ENCODE measurements at regions not wholly inside any gene's neighbourhood (a gene's known extent, or its start where the extent isn't known, plus 50 kb on each side); places are given as distances from the start of the nearest gene placed in this dataset.

DNA sequence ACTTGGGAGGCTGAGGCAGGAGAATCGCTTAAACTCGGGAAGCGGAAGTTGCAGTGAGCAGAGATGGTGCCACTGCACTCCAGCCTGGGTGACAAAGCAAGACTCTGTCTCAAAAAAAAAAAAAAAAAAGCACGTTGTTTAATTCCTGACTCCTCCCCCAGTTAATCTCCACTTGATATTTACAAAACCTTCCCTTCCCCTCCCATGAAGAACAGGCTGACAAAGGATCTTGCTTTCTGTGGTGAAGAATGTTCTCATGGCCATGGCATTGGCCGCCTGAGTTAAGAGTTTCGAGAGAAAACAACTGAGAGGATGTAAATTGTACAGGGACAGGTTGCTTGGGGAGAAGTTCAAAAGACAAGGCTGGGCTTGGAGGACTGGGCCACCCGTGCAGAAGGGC lies 168.2 kb upstream of the BCOR start:
- TF ChIP-seq, protein P1, sequence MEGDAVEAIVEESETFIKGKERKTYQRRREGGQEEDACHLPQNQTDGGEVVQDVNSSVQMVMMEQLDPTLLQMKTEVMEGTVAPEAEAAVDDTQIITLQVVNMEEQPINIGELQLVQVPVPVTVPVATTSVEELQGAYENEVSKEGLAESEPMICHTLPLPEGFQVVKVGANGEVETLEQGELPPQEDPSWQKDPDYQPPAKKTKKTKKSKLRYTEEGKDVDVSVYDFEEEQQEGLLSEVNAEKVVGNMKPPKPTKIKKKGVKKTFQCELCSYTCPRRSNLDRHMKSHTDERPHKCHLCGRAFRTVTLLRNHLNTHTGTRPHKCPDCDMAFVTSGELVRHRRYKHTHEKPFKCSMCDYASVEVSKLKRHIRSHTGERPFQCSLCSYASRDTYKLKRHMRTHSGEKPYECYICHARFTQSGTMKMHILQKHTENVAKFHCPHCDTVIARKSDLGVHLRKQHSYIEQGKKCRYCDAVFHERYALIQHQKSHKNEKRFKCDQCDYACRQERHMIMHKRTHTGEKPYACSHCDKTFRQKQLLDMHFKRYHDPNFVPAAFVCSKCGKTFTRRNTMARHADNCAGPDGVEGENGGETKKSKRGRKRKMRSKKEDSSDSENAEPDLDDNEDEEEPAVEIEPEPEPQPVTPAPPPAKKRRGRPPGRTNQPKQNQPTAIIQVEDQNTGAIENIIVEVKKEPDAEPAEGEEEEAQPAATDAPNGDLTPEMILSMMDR (conservative IDR thresholded peaks at IDR 0.05), result no peak
- no peak for TF ChIP-seq EZH2 (IDR thresholded peaks at IDR 0.05; ENCODE audit: low read depth)
- Histone ChIP-seq H3K79me2 (ENCODE audit: low read depth) (no peaks in the 10 kb centered on the region), H3F3A (ENCODE audit: insufficient read depth, low read depth) (no peaks in the 10 kb centered on the region), H3K4me1 (replicated peaks; ENCODE audit: insufficient read depth) (no peaks in the 10 kb centered on the region), H3K4me3 (no peak overlapping the region), H3K9me3 (ENCODE audit: insufficient read depth, low read depth) (no peaks in the 10 kb centered on the region), H2AFZ (no peak overlapping the region), H3K27me3 (ENCODE audit: insufficient read depth, low read depth) (no peaks in the 10 kb centered on the region), H3K4me2 (no peak overlapping the region), H3K27ac (no peak overlapping the region), H3K9me2 (ENCODE audit: insufficient read depth) (no peaks in the 10 kb centered on the region), H4K20me1 (ENCODE audit: insufficient read depth) (no peaks in the 10 kb centered on the region), H3K36me3 (ENCODE audit: low read depth) (no peaks in the 10 kb centered on the region)
- BruUV-seq (replicated peaks), result no TSS peak
- intact Hi-C loops (cut with micrococcal nuclease; ENCODE audit: unreplicated experiment), result loop anchor here (5.0 kb wide), 1 partner anchor 179 kb away; no protein-coding TSS in a partner anchor
- ChIA-PET POLR2A (ENCODE audit: unreplicated experiment) (no interaction called here), CTCF (no interaction called here)
- no peak for DNase-seq

DNA sequence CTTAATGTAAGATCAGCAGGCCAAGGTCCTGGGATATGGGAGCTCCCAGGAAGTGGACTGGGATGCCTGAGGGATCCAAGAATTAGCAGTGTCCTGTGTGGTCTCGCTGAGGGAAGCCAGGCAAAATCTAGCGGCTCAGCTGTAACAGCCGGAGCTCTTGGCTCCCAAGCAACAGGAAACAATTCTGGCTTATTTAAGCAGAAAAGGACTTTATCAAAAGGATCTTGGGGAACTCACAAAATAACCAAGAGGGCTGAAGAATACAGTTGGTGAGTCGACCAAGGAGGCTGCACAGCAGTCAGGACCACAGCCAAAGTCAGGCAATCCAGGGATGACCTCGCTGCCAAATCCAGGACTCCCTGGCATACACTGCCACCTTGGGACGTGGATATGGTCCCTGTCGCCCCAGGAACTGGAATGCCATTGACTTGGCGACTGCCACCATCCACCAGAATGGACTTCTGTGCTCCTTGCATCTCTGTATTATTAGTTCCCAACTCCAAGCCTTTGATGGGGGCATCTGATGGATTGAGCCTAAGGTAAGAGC lies 165.3 kb upstream of the BCOR start:
- H3K4me1 ChIP-seq (replicated peaks; ENCODE audit: insufficient read depth), result no peaks in the 10 kb centered on the region
- CTCF ChIA-PET, result no interaction called here
- H3K4me2 ChIP-seq, result no peak overlapping the region
- no peaks in the 10 kb centered on the region for H3K9me2 ChIP-seq (ENCODE audit: insufficient read depth)
- H4K20me1 ChIP-seq (ENCODE audit: insufficient read depth), result no peaks in the 10 kb centered on the region
- no peak for DNase-seq
- H3K36me3 ChIP-seq (ENCODE audit: low read depth), result no peaks in the 10 kb centered on the region
- H3K27me3 ChIP-seq (ENCODE audit: insufficient read depth, low read depth), result no peaks in the 10 kb centered on the region
- BruUV-seq (replicated peaks), result no TSS peak
- H2AFZ ChIP-seq, result no peak overlapping the region
- H3F3A ChIP-seq (ENCODE audit: insufficient read depth, low read depth), result no peaks in the 10 kb centered on the region
- POLR2A ChIA-PET (ENCODE audit: unreplicated experiment), result interaction anchor here (0.6 kb wide), 1 partner anchor 472 kb away, joined by 5 read pairs; no protein-coding TSS in a partner anchor
- H3K4me3 ChIP-seq, result no peak overlapping the region
- H3K79me2 ChIP-seq (ENCODE audit: low read depth), result no peaks in the 10 kb centered on the region
- no peak overlapping the region for H3K27ac ChIP-seq
- no peak for TF ChIP-seq EZH2 (IDR thresholded peaks at IDR 0.05; ENCODE audit: low read depth)
- TF ChIP-seq, protein P1 (conservative IDR thresholded peaks at IDR 0.05), result no peak
- intact Hi-C loops (cut with micrococcal nuclease; ENCODE audit: unreplicated experiment), result no loop called here
- no peaks in the 10 kb centered on the region for H3K9me3 ChIP-seq (ENCODE audit: insufficient read depth, low read depth)

DNA sequence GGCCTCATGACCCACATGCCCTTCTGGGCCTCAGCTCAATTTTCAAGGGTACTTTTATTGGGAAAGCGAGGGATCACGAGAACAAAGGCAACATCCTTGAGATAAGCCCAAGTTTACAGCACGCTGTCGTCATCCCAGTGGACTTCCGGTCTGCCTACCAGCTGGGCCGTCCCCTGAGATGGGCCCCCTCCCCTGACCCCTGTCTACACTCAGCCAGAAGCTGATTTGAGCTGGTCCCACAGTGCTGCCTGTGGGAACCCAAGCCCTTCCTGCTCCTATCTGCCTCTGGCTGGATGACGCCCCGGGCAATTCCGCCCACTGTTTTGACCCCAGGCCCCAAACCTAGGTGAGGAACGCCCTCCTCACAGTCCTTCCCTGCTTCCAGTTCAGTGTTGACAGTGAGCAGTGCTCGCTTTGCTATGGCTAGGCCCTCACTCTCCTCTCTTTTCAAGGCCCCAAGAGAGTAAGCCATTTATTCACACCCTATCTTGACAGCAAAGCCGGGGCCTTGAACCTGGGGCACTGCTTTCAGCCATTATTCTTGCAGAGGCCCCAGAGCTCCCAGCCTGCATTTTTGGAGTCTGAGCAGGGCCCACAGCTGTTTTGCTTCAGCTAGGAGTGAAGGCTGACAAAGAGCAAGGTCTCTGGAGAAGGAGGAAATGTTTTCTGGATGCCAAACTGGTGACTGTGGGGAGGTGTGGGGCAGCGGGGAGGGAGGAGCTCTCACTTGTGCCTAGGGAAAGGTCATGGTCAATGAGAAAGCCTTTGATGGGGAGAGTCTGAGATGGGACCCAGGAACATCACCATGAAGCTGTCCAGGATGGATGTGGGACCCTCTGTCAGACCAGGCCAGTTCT lies 164.6 kb upstream of the BCOR start:
- DNase-seq, result peak; percentile 43 to 73
- no peaks in the 10 kb centered on the region for H4K20me1 ChIP-seq (ENCODE audit: insufficient read depth)
- ChIA-PET CTCF (no interaction called here), POLR2A (ENCODE audit: unreplicated experiment) (interaction anchor here (0.6 kb wide), 1 partner anchor 473 kb away, joined by 5 read pairs; no protein-coding TSS in a partner anchor)
- H3K27ac ChIP-seq, result no peak overlapping the region
- H3K9me3 ChIP-seq (ENCODE audit: insufficient read depth, low read depth), result no peaks in the 10 kb centered on the region
- H3K4me2 ChIP-seq, result no peak overlapping the region
- intact Hi-C loops (cut with micrococcal nuclease; ENCODE audit: unreplicated experiment), result no loop called here
- no peak overlapping the region for H2AFZ ChIP-seq
- H3K36me3 ChIP-seq (ENCODE audit: low read depth), result no peaks in the 10 kb centered on the region
- BruUV-seq (replicated peaks), result no TSS peak
- H3F3A ChIP-seq (ENCODE audit: insufficient read depth, low read depth), result no peaks in the 10 kb centered on the region
- no peaks in the 10 kb centered on the region for H3K27me3 ChIP-seq (ENCODE audit: insufficient read depth, low read depth)
- H3K79me2 ChIP-seq (ENCODE audit: low read depth), result no peaks in the 10 kb centered on the region
- H3K4me3 ChIP-seq, result no peak overlapping the region
- H3K4me1 ChIP-seq (replicated peaks; ENCODE audit: insufficient read depth), result no peaks in the 10 kb centered on the region
- H3K9me2 ChIP-seq (ENCODE audit: insufficient read depth), result no peaks in the 10 kb centered on the region
- TF ChIP-seq EZH2 (IDR thresholded peaks at IDR 0.05; ENCODE audit: low read depth), result no peak
- TF ChIP-seq, protein P1 (conservative IDR thresholded peaks at IDR 0.05), result no peak

Data from PC-9 (cell line).